ENCODE measurements at regions not wholly inside any gene's neighbourhood (a gene's known extent, or its start where the extent isn't known, plus 50 kb on each side); places are given as distances from the start of the nearest gene placed in this dataset.

DNA sequence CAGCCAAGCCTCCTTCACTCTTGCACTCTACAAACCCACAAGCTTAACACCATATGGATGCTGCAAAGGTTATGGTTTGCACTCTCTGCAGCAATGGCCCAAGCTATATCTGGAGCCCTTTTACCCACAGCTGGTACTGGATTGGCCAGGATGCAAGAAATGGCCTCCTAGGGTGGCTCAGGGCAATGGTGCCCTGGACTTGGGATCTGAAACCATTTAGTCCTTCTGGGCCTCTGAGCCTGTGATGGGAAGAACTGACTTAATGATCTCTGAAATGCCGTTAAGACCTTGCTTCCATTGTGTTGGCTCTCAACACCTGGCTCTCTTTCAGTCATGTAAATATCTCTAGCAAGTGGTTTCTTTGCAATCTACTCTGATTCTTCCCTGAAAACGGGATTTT is 626.0 kb downstream of the KCTD8 start:
- no peaks in the 10 kb centered on the region for H3K36me3 ChIP-seq (replicated peaks; ENCODE audit: insufficient read depth, low read length)
- no peaks in the 10 kb centered on the region for H3F3A ChIP-seq (ENCODE audit: insufficient read depth, low read length)
- H3K27ac ChIP-seq (ENCODE audit: low read length), result no peak overlapping the region
- H3K4me3 ChIP-seq (ENCODE audit: low read length), result no peak overlapping the region
- no peak overlapping the region for H3K9ac ChIP-seq (ENCODE audit: low read length)
- no peaks in the 10 kb centered on the region for H3K4me1 ChIP-seq (ENCODE audit: low read length)
- H3K9me3 ChIP-seq (replicated peaks; ENCODE audit: insufficient read depth, low read length), result no peaks in the 10 kb centered on the region; the same call in 1 of the 2 replicates
- no peaks in the 10 kb centered on the region for H3K9me2 ChIP-seq (replicated peaks; ENCODE audit: insufficient read depth, low read length)
- DNase-seq, result no peak
- no peaks in the 10 kb centered on the region for H4K20me1 ChIP-seq (ENCODE audit: insufficient read depth, low read length)
- no peaks in the 10 kb centered on the region for H3K27me3 ChIP-seq (replicated peaks; ENCODE audit: insufficient read depth, low read length)
- H3K4me2 ChIP-seq (ENCODE audit: low read depth, low read length), result no peak overlapping the region
- H3K79me2 ChIP-seq (ENCODE audit: low read length), result no peaks in the 10 kb centered on the region
- H2AFZ ChIP-seq (ENCODE audit: low read length), result no peak overlapping the region
- TF ChIP-seq EZH2phosphoT487 (IDR thresholded peaks at IDR 0.05; ENCODE audit: low read length), result no peak
- no peak for TF ChIP-seq EZH2 (optimal IDR thresholded peaks at IDR 0.05; ENCODE audit: low read depth, low read length)
- TF ChIP-seq, protein P1, sequence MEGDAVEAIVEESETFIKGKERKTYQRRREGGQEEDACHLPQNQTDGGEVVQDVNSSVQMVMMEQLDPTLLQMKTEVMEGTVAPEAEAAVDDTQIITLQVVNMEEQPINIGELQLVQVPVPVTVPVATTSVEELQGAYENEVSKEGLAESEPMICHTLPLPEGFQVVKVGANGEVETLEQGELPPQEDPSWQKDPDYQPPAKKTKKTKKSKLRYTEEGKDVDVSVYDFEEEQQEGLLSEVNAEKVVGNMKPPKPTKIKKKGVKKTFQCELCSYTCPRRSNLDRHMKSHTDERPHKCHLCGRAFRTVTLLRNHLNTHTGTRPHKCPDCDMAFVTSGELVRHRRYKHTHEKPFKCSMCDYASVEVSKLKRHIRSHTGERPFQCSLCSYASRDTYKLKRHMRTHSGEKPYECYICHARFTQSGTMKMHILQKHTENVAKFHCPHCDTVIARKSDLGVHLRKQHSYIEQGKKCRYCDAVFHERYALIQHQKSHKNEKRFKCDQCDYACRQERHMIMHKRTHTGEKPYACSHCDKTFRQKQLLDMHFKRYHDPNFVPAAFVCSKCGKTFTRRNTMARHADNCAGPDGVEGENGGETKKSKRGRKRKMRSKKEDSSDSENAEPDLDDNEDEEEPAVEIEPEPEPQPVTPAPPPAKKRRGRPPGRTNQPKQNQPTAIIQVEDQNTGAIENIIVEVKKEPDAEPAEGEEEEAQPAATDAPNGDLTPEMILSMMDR (IDR thresholded peaks at IDR 0.05; ENCODE audit: low read length), result no peak

DNA sequence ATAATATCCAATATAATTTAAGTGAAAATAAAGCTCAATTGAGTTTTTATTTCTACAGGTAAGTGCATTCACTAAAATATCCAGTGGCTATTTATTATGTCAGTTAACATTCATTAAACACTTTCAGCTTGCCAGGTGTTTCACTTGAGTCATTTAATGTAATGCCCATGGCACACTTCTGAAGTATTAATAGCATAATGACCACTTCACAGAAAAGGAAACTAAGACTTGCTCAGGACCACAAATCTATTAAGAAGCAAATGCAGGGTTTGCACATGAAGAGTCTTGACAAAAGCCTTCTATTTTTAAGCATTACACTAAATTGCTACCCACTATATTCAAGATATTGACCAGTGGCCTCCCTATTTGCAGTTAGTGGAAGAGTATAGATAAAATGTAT is 612.7 kb downstream of the KCTD8 start:
- Histone ChIP-seq H3K9me3 (replicated peaks; ENCODE audit: insufficient read depth, low read length) (no peaks in the 10 kb centered on the region), H3K79me2 (ENCODE audit: low read length) (no peaks in the 10 kb centered on the region), H3K9ac (ENCODE audit: low read length) (no peak overlapping the region), H3K27me3 (replicated peaks; ENCODE audit: insufficient read depth, low read length) (no peaks in the 10 kb centered on the region), H3F3A (ENCODE audit: insufficient read depth, low read length) (peaks cover 12% of the 10 kb centered on the region), H3K9me2 (replicated peaks; ENCODE audit: insufficient read depth, low read length) (no peaks in the 10 kb centered on the region), H3K4me3 (ENCODE audit: low read length) (peak overlapping the region; percentile 28; the same call in 1 of the 2 replicates), H2AFZ (ENCODE audit: low read length) (no peak overlapping the region), H3K4me2 (ENCODE audit: low read depth, low read length) (peak overlapping the region; percentile 70), H3K27ac (ENCODE audit: low read length) (peak overlapping the region; percentile 76; the same call in 1 of the 2 replicates), H3K36me3 (replicated peaks; ENCODE audit: insufficient read depth, low read length) (no peaks in the 10 kb centered on the region), H3K4me1 (ENCODE audit: low read length) (peaks cover 22% of the 10 kb centered on the region), H4K20me1 (ENCODE audit: insufficient read depth, low read length) (no peaks in the 10 kb centered on the region)
- TF ChIP-seq, protein P1 (IDR thresholded peaks at IDR 0.05; ENCODE audit: low read length), result no peak
- TF ChIP-seq EZH2phosphoT487 (IDR thresholded peaks at IDR 0.05; ENCODE audit: low read length) (no peak), EZH2 (optimal IDR thresholded peaks at IDR 0.05; ENCODE audit: low read depth, low read length) (no peak)
- DNase-seq, result peak; percentile 94

DNA sequence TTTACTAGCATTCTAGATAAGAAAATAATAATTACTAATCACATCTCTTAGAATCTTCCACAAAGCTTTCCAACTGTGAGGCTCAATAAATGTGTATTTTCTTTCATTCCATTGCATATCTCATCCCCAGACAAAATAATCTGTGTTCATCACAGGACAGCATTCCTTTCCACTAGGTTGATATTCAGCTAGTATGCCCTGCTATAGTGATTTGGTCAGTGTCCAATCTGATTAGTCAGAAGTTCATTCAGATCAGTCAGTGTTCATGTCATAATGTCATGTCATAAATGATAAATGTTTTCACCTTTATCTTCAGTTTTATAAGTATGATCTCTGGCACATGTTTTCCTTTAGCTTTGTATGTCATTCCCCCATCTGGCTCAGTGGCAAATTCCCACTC is 611.4 kb downstream of the KCTD8 start:
- no peak for DNase-seq
- Histone ChIP-seq H3K36me3 (replicated peaks; ENCODE audit: insufficient read depth, low read length) (no peaks in the 10 kb centered on the region), H3K27me3 (replicated peaks; ENCODE audit: insufficient read depth, low read length) (no peaks in the 10 kb centered on the region), H3K9me2 (replicated peaks; ENCODE audit: insufficient read depth, low read length) (no peaks in the 10 kb centered on the region), H3K4me1 (ENCODE audit: low read length) (peaks cover 22% of the 10 kb centered on the region), H3K9me3 (replicated peaks; ENCODE audit: insufficient read depth, low read length) (no peaks in the 10 kb centered on the region), H3K4me2 (ENCODE audit: low read depth, low read length) (no peak overlapping the region), H2AFZ (ENCODE audit: low read length) (no peak overlapping the region), H3K9ac (ENCODE audit: low read length) (no peak overlapping the region), H3F3A (ENCODE audit: insufficient read depth, low read length) (peaks cover 12% of the 10 kb centered on the region), H3K79me2 (ENCODE audit: low read length) (no peaks in the 10 kb centered on the region), H3K27ac (ENCODE audit: low read length) (no peak overlapping the region), H3K4me3 (ENCODE audit: low read length) (no peak overlapping the region), H4K20me1 (ENCODE audit: insufficient read depth, low read length) (no peaks in the 10 kb centered on the region)
- TF ChIP-seq EZH2 (optimal IDR thresholded peaks at IDR 0.05; ENCODE audit: low read depth, low read length), result no peak
- TF ChIP-seq EZH2phosphoT487 (IDR thresholded peaks at IDR 0.05; ENCODE audit: low read length), result no peak
- TF ChIP-seq, protein P1 (IDR thresholded peaks at IDR 0.05; ENCODE audit: low read length), result no peak

Data from MM.1S (cell line).